Uterus (tissue), 2 donors: ENCODE measurements at regions not wholly inside any gene's neighbourhood (a gene's known extent, or its start where the extent isn't known, plus 50 kb on each side); places are given as distances from the start of the nearest gene placed in this dataset.

ENCODE experiments used
- POLR2A ChIP-seq, 2 donors: fragments of 450-650 bp; IDR thresholded peaks; one replicate each; pipeline ENCODE4 v1.6.1; 2016; ENCODE audit warnings: antibody characterized with exemption in 2 of 2, mild to moderate bottlenecking in 1 of 2, moderate library complexity in 1 of 2
- TF ChIP-seq, protein P1 (sequence below), 4 experiments: fragments of 200-600 bp in 2 of 4; fragments of 450-650 bp in 2 of 4; sonication (generic) in 2 of 4; IDR thresholded peaks; one replicate each; pipeline ENCODE4 v1.5.1; 2016 to 2019; ENCODE audit warnings: antibody characterized with exemption in 4 of 4, mild to moderate bottlenecking in 2 of 4, moderate library complexity in 1 of 4

DNA sequence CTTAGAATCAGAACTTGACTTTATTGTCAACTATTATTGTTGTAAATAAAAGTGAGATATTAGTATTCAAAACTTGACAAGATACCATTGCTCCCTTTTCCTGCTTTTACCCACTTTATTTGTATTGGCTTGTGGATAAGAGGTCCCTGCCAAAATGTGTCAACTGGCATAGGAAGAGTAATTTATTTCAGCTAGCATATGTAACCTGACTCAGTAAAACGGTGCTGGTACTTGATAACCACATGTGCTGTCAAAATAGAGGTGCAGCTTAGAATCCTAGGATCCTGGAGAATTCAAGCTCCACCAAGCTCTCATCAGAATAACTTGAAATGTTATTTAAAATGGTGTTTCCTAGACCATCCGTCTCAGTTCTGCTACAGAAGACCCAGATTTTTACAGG, 90.2 kb upstream of the TGFBR2 start:
- TF ChIP-seq POLR2A (IDR thresholded peaks at IDR 0.05): no peak
- TF ChIP-seq, protein P1, sequence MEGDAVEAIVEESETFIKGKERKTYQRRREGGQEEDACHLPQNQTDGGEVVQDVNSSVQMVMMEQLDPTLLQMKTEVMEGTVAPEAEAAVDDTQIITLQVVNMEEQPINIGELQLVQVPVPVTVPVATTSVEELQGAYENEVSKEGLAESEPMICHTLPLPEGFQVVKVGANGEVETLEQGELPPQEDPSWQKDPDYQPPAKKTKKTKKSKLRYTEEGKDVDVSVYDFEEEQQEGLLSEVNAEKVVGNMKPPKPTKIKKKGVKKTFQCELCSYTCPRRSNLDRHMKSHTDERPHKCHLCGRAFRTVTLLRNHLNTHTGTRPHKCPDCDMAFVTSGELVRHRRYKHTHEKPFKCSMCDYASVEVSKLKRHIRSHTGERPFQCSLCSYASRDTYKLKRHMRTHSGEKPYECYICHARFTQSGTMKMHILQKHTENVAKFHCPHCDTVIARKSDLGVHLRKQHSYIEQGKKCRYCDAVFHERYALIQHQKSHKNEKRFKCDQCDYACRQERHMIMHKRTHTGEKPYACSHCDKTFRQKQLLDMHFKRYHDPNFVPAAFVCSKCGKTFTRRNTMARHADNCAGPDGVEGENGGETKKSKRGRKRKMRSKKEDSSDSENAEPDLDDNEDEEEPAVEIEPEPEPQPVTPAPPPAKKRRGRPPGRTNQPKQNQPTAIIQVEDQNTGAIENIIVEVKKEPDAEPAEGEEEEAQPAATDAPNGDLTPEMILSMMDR (IDR thresholded peaks at IDR 0.05): no peak
